ENCODE measurements at regions not wholly inside any gene's neighbourhood (a gene's known extent, or its start where the extent isn't known, plus 50 kb on each side); places are given as distances from the start of the nearest gene placed in this dataset.
"Not testable (repeated sequence)": the region's sequence is repeated elsewhere in the genome, so short reads cannot be mapped to it uniquely, and the experiment has no call there.

DNA sequence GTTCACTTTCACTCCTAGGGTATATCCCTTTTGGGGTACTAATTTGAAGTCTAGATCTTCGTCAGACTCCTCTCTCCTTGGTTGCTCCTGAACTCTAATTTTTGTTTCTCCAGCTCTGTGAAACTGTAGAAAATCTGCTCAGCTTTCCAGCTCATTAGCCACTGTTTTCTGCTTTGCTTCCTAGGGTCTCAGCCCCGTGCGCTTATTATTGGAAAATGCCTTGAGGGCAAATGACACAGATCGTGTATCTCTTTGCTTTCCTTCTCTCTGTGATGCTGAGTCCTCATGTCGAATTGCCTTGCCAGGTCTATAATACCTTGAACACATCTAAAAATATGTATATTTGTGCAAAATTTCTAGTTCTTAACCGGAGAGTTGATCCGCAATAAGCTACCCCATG lies 731.1 kb downstream of the EDEM1 start:
- Histone ChIP-seq H3K9me3 (ENCODE audit: control insufficient read depth in 1 of 2, low read length in 2 of 2) (peaks cover 0 to 3% of the 10 kb centered on the region in 2 donors), H3K4me1 (ENCODE audit: control insufficient read depth in 1 of 2, insufficient read depth in 2 of 2, low read length in 2 of 2) (no peaks in the 10 kb centered on the region), H3K27me3 (ENCODE audit: low read depth, low read length) (no peaks in the 10 kb centered on the region), H3K36me3 (ENCODE audit: control insufficient read depth in 1 of 2, insufficient read depth in 2 of 2, low read length in 2 of 2) (no peaks in the 10 kb centered on the region), H3K4me3 (ENCODE audit: low read depth in 1 of 2, low read length in 2 of 2) (no peak overlapping the region), H3K27ac (ENCODE audit: low read length) (no peak overlapping the region)

DNA sequence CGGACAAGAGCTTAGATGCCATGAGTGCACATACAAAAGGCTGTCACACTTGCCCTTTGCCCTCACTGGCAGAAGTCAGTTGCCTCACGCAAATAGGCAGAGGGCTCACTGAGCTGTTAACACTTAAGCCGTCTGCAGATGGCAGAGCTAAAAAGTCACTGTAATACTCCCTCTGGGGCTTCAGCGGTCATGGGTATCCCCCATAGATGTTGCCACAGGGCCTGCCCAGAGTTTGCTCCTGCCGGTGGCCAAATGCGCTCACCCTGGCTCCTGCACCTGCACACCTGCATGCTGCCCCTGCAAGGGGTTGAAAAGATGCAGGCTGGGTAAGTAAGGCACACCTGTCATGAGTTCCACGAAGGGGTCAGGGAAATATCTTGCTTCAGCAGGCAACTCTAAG lies 741.5 kb downstream of the EDEM1 start:
- Histone ChIP-seq H3K4me1 (ENCODE audit: control insufficient read depth in 1 of 2, insufficient read depth in 2 of 2, low read length in 2 of 2) (no peaks in the 10 kb centered on the region), H3K36me3 (ENCODE audit: control insufficient read depth in 1 of 2, insufficient read depth in 2 of 2, low read length in 2 of 2) (no peaks in the 10 kb centered on the region), H3K27ac (ENCODE audit: low read length) (no peak overlapping the region), H3K9me3 (ENCODE audit: control insufficient read depth in 1 of 2, low read length in 2 of 2) (peaks cover 0 to 1% of the 10 kb centered on the region in 2 donors), H3K27me3 (ENCODE audit: low read depth, low read length) (no peaks in the 10 kb centered on the region), H3K4me3 (ENCODE audit: low read depth in 1 of 2, low read length in 2 of 2) (no peak overlapping the region)

DNA sequence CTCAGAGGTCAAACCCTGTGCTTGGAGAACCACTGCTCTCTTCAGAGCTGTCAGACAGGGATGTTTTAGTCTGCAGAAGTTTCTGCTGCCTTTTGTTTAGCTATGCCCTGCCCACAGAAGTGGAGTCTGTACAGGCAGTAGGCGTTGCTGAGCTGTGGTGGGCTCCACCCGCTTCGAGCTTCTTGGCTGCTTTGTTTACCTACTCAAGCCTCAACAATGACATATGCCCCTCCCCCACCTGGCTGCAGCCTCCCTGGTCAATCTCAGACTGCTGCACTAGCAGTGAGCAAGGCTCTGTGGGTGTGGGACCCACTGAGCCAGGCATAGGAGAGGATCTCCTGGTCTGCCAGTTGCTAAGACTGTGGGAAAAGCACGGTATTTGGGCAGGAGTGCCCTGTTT lies 756.6 kb downstream of the EDEM1 start:
- not testable (repeated sequence) for H3K27ac ChIP-seq (ENCODE audit: low read length); H3K4me3 ChIP-seq (ENCODE audit: low read depth in 1 of 2, low read length in 2 of 2); H3K27me3 ChIP-seq (ENCODE audit: low read depth, low read length); H3K36me3 ChIP-seq (ENCODE audit: control insufficient read depth in 1 of 2, insufficient read depth in 2 of 2, low read length in 2 of 2); H3K9me3 ChIP-seq (ENCODE audit: control insufficient read depth in 1 of 2, low read length in 2 of 2); H3K4me1 ChIP-seq (ENCODE audit: control insufficient read depth in 1 of 2, insufficient read depth in 2 of 2, low read length in 2 of 2)

DNA sequence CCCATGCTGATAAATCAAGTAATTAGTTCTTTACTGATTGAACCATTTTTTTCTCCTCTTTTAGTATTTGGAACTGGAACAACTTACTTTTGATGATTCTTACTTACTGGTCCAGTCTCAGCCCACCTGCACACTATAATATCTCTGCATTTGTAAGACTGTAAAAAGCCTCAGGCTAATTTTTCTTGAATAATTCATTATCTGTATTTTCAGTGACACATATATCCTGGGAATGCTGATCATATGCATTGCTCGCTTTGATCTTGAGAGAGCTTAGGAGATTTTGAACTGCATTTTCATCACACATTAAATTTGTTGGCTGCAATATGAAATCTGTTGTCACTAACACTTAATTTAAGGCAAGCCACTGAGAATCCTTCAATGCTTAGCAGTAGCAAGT lies 760.6 kb downstream of the EDEM1 start:
- H3K27ac ChIP-seq (ENCODE audit: low read length), result no peak overlapping the region
- H3K9me3 ChIP-seq (ENCODE audit: control insufficient read depth in 1 of 2, low read length in 2 of 2), result no peaks in the 10 kb centered on the region
- H3K36me3 ChIP-seq (ENCODE audit: control insufficient read depth in 1 of 2, insufficient read depth in 2 of 2, low read length in 2 of 2), result no peaks in the 10 kb centered on the region
- H3K27me3 ChIP-seq (ENCODE audit: low read depth, low read length), result no peaks in the 10 kb centered on the region
- no peak overlapping the region for H3K4me3 ChIP-seq (ENCODE audit: low read depth in 1 of 2, low read length in 2 of 2)
- no peaks in the 10 kb centered on the region for H3K4me1 ChIP-seq (ENCODE audit: control insufficient read depth in 1 of 2, insufficient read depth in 2 of 2, low read length in 2 of 2)

DNA sequence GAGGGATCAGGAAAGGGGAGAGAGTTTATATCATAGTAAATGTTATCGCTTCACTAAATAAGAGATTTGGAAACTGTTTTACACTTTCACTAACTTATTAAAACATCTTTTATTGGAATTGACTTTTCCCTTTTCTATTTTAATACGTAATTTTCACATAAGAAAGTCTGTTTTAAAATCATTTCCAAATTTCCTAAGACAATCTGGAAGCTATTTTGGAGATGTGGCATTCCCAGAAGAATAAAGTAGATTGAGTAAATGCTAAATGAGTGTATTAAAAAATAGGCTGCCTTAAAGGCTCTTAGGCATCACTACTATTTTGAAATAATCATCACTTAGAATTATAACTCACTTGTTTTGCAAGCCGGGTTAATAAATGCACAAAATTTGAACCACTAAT lies 763.5 kb downstream of the EDEM1 start:
- Histone ChIP-seq H3K4me1 (ENCODE audit: control insufficient read depth in 1 of 2, insufficient read depth in 2 of 2, low read length in 2 of 2) (no peaks in the 10 kb centered on the region), H3K27me3 (ENCODE audit: low read depth, low read length) (no peaks in the 10 kb centered on the region), H3K9me3 (ENCODE audit: control insufficient read depth in 1 of 2, low read length in 2 of 2) (no peaks in the 10 kb centered on the region)

DNA sequence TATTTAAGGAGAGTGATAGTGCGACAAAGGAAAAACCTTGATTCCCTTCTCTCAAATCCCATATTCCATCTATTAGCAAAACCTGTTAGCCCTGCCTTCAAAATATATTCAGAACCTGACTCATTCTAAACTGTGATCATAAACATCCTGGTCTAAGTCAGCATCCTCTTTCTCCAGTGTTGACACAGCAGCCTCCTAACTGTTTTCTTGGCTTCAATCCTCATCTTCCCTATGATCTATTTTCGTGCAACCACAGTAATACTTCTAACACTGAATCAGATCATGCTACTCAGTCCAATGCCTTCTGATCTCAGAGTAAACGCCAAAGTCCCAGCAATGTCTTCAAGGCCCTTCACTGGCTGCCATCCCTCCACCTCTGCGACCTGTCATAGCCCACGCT lies 785.1 kb downstream of the EDEM1 start:
- Histone ChIP-seq H3K4me3 (ENCODE audit: low read depth in 1 of 2, low read length in 2 of 2) (no peak overlapping the region), H3K36me3 (ENCODE audit: control insufficient read depth in 1 of 2, insufficient read depth in 2 of 2, low read length in 2 of 2) (no peaks in the 10 kb centered on the region), H3K9me3 (ENCODE audit: control insufficient read depth in 1 of 2, low read length in 2 of 2) (no peaks in the 10 kb centered on the region), H3K4me1 (ENCODE audit: control insufficient read depth in 1 of 2, insufficient read depth in 2 of 2, low read length in 2 of 2) (no peaks in the 10 kb centered on the region), H3K27me3 (ENCODE audit: low read depth, low read length) (no peaks in the 10 kb centered on the region), H3K27ac (ENCODE audit: low read length) (no peak overlapping the region)

More for the DNA sequence above, 763.5 kb downstream of the EDEM1 start:
- no peak overlapping the region for H3K4me3 ChIP-seq (ENCODE audit: low read depth in 1 of 2, low read length in 2 of 2)
- H3K36me3 ChIP-seq (ENCODE audit: control insufficient read depth in 1 of 2, insufficient read depth in 2 of 2, low read length in 2 of 2), result no peaks in the 10 kb centered on the region
- no peak overlapping the region for H3K27ac ChIP-seq (ENCODE audit: low read length)

DNA sequence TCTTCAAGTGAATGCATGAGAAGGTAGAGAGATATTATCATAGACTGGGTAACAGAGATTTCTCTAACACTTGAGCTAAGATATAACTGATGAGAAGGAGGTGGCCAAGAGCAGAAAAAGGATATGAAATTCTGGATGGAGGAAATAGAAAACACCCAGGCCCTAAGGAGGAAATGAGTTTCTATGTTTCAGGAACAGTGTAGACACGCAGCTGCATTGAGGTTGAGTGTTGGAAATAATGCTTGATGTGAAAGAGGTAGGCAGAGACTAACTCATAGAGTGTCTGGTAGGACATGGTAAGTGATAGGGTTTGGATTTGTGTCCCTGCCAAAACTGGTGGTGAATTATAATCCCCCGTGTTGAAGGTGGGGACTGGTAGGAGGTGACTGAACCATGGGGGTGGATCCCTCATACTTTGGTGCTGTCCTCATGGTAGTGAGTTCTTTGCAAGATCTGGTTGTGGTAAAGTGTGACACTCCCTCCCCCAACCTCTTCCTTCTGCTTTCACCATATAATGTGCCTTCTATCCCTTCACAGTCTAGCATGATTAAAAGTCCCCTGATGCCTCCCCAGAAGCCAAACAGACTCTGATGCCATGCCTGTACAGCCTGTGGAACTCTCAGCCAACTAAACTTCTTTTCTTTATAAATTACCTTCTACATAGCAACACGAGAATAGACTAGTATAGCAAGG lies 787.3 kb downstream of the EDEM1 start:
- Histone ChIP-seq H3K4me1 (ENCODE audit: control insufficient read depth in 1 of 2, insufficient read depth in 2 of 2, low read length in 2 of 2) (no peaks in the 10 kb centered on the region), H3K9me3 (ENCODE audit: control insufficient read depth in 1 of 2, low read length in 2 of 2) (no peaks in the 10 kb centered on the region), H3K36me3 (ENCODE audit: control insufficient read depth in 1 of 2, insufficient read depth in 2 of 2, low read length in 2 of 2) (no peaks in the 10 kb centered on the region), H3K27ac (ENCODE audit: low read length) (no peak overlapping the region), H3K27me3 (ENCODE audit: low read depth, low read length) (no peaks in the 10 kb centered on the region), H3K4me3 (ENCODE audit: low read depth in 1 of 2, low read length in 2 of 2) (no peak overlapping the region)

DNA sequence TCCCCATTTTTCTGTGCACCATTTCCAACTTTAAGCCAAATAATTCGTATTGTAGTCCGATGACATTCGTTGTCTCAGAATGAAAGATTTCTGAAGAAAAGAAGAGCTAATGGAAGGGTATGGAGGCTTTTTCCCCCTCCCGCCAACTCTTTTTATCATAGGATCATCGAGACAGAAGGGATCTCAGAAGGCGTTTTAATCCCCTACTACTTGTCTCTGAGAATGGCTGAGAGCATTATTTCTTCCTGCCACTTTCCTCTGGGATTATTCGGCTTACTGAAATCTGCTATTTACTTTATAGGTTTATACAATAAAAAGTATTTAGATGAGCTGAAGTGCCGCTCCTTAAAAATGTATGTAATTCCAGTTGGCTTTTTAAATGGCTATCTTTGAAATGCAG lies 789.8 kb downstream of the EDEM1 start:
- H3K4me3 ChIP-seq (ENCODE audit: low read depth in 1 of 2, low read length in 2 of 2), result no peak overlapping the region
- H3K27ac ChIP-seq (ENCODE audit: low read length), result no peak overlapping the region
- H3K4me1 ChIP-seq (ENCODE audit: control insufficient read depth in 1 of 2, insufficient read depth in 2 of 2, low read length in 2 of 2), result no peaks in the 10 kb centered on the region
- H3K9me3 ChIP-seq (ENCODE audit: control insufficient read depth in 1 of 2, low read length in 2 of 2), result peaks cover 0 to 8% of the 10 kb centered on the region in 2 donors
- no peaks in the 10 kb centered on the region for H3K36me3 ChIP-seq (ENCODE audit: control insufficient read depth in 1 of 2, insufficient read depth in 2 of 2, low read length in 2 of 2)
- no peaks in the 10 kb centered on the region for H3K27me3 ChIP-seq (ENCODE audit: low read depth, low read length)

DNA sequence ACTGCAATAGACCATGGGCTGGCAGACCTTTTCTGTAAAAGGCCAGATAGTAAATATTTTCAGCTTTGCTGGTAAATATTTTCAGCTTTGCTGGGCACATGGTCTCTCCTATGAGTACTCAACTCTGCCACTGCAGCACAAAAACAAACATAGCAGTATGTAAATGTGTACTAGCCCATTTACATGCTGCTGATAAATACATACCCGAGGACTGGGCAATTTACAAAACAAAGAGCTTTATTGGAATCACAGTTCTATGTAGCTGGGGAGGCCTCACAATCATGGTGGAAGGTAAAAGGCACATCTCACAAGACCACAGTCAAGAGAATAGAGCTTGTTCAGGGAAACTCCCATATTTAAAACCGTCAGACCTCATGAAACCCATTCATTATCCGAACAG lies 793.0 kb downstream of the EDEM1 start:
- Histone ChIP-seq H3K4me3 (ENCODE audit: low read depth in 1 of 2, low read length in 2 of 2) (no peak overlapping the region), H3K4me1 (ENCODE audit: control insufficient read depth in 1 of 2, insufficient read depth in 2 of 2, low read length in 2 of 2) (no peaks in the 10 kb centered on the region), H3K27me3 (ENCODE audit: low read depth, low read length) (no peaks in the 10 kb centered on the region), H3K9me3 (ENCODE audit: control insufficient read depth in 1 of 2, low read length in 2 of 2) (peaks cover 0 to 8% of the 10 kb centered on the region in 2 donors), H3K27ac (ENCODE audit: low read length) (no peak overlapping the region), H3K36me3 (ENCODE audit: control insufficient read depth in 1 of 2, insufficient read depth in 2 of 2, low read length in 2 of 2) (no peaks in the 10 kb centered on the region)

DNA sequence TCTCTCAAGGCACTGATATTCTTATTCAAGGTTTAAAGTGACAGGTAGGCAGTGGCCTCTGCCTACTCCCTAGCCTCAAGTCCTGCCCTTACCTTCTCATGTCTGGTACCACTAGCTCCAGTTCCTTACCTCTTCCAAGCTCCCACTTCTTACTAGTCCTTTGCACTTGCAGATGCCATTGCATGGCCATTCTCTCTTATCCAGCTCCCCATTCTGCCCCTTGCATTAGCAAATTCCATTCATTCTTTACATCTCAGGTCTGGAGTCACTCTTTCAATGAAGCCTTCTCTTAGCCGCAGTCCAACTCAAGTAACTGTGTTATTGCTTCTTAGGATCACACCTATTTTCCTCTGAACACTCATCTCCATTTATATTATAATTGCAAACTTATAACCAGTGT lies 807.1 kb downstream of the EDEM1 start:
- Histone ChIP-seq H3K4me3 (ENCODE audit: low read depth in 1 of 2, low read length in 2 of 2) (no peak overlapping the region), H3K27me3 (ENCODE audit: low read depth, low read length) (no peaks in the 10 kb centered on the region), H3K4me1 (ENCODE audit: control insufficient read depth in 1 of 2, insufficient read depth in 2 of 2, low read length in 2 of 2) (no peaks in the 10 kb centered on the region), H3K9me3 (ENCODE audit: control insufficient read depth in 1 of 2, low read length in 2 of 2) (no peaks in the 10 kb centered on the region), H3K36me3 (ENCODE audit: control insufficient read depth in 1 of 2, insufficient read depth in 2 of 2, low read length in 2 of 2) (no peaks in the 10 kb centered on the region), H3K27ac (ENCODE audit: low read length) (no peak overlapping the region)

DNA sequence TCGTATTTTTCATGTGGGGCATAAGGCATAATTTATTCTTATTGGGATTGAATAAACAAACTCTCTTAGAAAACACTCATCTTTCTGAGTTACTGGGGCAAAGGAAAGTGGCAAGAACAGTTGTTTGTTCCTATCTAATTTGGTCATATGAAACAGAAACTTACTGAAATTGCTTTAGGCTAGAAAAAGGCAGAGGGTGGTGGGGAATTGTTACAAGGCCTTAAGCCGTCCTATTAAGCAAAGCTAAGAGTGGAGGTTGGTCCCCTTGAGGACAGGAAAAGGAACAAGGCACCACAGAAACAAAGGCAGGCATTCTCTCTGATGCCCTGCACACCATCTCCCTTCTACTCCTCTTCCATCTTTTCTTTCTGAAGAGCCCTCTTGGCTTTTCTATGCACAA lies 830.9 kb downstream of the EDEM1 start:
- Histone ChIP-seq H3K4me3 (ENCODE audit: low read depth in 1 of 2, low read length in 2 of 2) (no peak overlapping the region), H3K9me3 (ENCODE audit: control insufficient read depth in 1 of 2, low read length in 2 of 2) (peaks cover 0 to 7% of the 10 kb centered on the region in 2 donors), H3K4me1 (ENCODE audit: control insufficient read depth in 1 of 2, insufficient read depth in 2 of 2, low read length in 2 of 2) (no peaks in the 10 kb centered on the region), H3K36me3 (ENCODE audit: control insufficient read depth in 1 of 2, insufficient read depth in 2 of 2, low read length in 2 of 2) (no peaks in the 10 kb centered on the region), H3K27me3 (ENCODE audit: low read depth, low read length) (no peaks in the 10 kb centered on the region), H3K27ac (ENCODE audit: low read length) (no peak overlapping the region)

DNA sequence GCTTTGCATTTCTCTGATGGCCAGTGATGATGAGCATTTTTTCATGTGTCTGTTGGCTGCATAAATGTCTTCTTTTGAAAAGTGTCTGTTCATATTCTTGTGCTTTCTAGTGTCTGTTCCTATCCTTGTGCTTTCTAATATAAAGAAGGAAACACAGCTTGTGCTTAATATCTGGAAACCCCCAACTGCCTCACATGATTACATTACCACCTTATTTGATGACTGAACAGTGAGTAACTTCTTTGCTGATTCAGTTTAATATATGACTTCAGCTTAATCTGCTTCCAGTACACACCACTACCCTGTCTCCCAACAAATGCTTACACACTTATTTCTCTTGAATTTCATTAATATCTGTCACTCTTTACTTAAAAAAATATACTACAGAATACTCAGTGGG lies 835.1 kb downstream of the EDEM1 start:
- Histone ChIP-seq H3K4me1 (ENCODE audit: control insufficient read depth in 1 of 2, insufficient read depth in 2 of 2, low read length in 2 of 2) (no peaks in the 10 kb centered on the region), H3K36me3 (ENCODE audit: control insufficient read depth in 1 of 2, insufficient read depth in 2 of 2, low read length in 2 of 2) (no peaks in the 10 kb centered on the region), H3K27me3 (ENCODE audit: low read depth, low read length) (no peaks in the 10 kb centered on the region), H3K4me3 (ENCODE audit: low read depth in 1 of 2, low read length in 2 of 2) (no peak overlapping the region), H3K27ac (ENCODE audit: low read length) (no peak overlapping the region), H3K9me3 (ENCODE audit: control insufficient read depth in 1 of 2, low read length in 2 of 2) (peaks cover 0 to 8% of the 10 kb centered on the region in 2 donors)
